ENCODE measurements at regions not wholly inside any gene's neighbourhood (a gene's known extent, or its start where the extent isn't known, plus 50 kb on each side); places are given as distances from the start of the nearest gene placed in this dataset.

- TF ChIP-seq, protein P1, sequence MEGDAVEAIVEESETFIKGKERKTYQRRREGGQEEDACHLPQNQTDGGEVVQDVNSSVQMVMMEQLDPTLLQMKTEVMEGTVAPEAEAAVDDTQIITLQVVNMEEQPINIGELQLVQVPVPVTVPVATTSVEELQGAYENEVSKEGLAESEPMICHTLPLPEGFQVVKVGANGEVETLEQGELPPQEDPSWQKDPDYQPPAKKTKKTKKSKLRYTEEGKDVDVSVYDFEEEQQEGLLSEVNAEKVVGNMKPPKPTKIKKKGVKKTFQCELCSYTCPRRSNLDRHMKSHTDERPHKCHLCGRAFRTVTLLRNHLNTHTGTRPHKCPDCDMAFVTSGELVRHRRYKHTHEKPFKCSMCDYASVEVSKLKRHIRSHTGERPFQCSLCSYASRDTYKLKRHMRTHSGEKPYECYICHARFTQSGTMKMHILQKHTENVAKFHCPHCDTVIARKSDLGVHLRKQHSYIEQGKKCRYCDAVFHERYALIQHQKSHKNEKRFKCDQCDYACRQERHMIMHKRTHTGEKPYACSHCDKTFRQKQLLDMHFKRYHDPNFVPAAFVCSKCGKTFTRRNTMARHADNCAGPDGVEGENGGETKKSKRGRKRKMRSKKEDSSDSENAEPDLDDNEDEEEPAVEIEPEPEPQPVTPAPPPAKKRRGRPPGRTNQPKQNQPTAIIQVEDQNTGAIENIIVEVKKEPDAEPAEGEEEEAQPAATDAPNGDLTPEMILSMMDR (conservative IDR thresholded peaks at IDR 0.05 in 1 of 2, IDR thresholded peaks at IDR 0.05 in 1 of 2; ENCODE audit: extremely low read depth in 1 of 2, insufficient read depth in 1 of 2, low read depth in 1 of 2, low read length in 2 of 2): no peak
- no peak for TF ChIP-seq EZH2 (IDR thresholded peaks at IDR 0.05; ENCODE audit: borderline replicate concordance, low read length)
These were observed 753.7 kb upstream of the SORCS1 start for GRCh38 chr10:107918171-107918570.
